NCI-H510A treated with DMSO at 0.1 percent for 48 hours (cell line): ENCODE measurements at regions not wholly inside any gene's neighbourhood (a gene's known extent, or its start where the extent isn't known, plus 50 kb on each side); places are given as distances from the start of the nearest gene placed in this dataset.

Source experiments
- DNase-seq: peaks from one replicate; lab custom pipeline; 2025; lab: John Stamatoyannopoulos, UW

DNA sequence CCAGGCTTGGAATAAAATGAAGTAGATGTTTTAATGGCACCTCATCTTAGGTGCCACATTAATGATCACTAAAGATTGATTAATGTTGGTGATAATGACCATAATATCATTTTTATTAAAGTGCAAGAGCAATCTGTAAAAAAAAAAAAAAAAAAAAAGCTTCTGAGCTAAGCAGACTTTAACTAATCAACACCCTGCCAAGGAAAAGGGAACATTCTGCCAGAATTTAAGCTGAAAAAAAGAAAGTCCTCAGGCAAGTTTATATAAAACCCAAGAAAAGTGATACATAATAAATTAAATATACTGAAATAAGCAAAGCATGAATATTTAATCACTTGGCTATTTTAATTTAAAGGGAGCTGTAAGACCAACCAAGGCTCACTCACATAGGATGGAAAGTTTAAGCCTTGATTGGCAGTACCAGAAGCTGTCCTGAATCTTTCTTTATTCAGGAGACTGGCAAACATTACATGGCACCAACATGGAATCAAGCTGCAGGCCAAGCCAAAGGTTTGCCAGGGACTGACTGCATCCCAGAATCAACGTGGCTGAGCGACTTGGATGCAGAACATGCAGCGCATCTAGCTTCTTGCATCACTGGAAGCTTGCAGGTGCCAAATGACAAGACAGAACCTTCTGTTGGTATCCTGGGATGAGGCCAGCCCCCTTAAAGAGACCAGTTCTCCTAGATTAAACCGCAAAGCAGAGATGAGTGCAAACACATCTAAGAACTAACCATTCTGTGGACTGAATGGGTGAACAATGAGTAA lies 413.6 kb downstream of the ENC1 start:
- no peak for DNase-seq

DNA sequence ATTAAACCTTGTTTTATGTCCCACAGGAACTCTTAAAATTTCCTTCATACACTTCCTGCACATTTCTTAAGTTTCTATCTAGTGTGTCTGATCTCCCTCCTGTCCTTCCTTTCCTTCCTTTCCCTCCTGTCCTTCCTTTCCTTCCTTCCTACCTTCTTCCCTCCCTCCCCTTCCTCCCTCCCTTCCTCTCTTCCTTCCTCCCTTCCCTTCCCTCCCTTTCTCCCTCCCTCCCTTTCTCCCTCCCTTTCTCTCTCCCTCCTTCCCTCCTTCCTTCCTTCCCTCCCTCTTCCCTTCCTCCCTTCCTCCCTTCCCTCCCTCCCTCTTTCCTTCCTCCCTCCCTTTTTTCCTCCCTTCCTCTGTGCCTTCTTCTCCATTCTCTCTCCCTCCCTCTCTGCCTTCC lies 414.9 kb downstream of the ENC1 start:
- no peak for DNase-seq

DNA sequence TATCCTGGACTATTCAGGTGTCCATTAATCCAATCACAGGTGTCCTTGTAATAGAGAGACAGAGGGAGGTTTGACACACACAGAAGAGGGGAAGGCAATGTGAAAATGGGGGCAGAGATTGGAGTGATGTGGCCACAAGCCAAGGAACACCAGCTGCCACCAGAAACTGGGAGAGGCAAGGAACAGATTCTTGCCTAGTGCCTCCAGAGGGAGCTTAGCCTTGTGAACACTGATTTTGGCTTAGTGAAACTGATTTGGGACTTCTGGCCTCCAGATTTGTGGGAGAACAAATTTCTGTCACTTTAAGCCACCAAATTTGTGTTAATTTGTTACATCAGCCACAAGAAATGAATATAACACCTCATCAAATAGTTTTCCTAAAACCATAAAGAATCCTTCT lies 416.2 kb downstream of the ENC1 start:
- DNase-seq: no peak

DNA sequence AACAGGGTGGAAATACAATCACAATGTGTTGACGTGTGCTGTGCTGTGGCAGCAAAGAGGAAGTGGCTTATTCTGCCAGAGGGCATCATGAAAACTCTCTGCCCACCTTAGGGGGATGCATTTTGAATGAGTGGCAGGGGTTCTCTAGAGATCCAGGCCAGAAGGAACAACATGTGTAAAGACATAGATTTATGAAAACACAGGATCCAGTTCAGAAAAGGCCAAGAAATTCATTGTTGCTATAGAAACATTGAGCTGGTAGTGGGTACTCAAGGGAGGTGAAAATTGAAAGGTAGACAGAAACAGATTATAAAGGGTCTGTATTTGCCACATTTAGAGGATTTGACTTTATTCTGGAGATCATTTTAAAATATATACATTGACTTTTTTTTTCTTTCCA lies 417.7 kb downstream of the ENC1 start:
- DNase-seq: no peak

DNA sequence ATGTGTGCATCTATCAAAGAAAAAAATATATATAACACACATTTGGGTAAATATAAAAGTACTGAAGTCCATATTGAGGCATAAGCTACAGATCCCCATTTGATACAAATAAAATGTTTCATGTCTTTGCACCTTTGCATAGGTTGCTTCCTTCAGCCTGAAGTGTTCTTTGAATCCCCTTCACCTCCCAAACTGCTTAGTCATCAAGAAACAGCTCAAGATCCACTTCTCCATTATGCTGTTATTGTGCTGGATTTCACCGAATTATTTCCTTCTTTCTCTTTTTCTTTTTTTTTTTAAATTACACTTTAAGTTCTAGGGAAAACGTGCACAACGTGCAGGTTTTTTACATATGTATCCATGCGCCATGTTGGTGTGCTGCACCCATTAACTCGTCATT lies 419.1 kb downstream of the ENC1 start:
- no peak for DNase-seq

DNA sequence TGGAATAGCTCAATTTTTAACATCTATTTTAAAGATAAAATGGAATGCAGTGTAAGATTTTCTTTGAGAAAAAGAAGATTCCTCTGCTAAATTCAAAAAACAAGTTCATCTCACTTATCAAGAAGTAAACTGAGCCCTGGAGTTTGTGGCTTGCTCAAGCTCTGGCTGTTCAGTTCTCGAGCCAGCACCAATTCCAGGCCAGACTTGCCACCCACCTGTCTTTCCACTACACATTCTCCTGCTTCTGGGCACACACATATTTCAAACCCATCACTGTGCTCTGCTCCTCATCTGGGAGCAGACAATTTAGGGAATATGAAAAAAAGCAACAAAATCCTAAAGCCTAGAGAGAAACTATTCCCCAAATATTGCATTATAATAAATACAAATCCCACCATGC lies 424.5 kb downstream of the ENC1 start:
- no peak for DNase-seq

DNA sequence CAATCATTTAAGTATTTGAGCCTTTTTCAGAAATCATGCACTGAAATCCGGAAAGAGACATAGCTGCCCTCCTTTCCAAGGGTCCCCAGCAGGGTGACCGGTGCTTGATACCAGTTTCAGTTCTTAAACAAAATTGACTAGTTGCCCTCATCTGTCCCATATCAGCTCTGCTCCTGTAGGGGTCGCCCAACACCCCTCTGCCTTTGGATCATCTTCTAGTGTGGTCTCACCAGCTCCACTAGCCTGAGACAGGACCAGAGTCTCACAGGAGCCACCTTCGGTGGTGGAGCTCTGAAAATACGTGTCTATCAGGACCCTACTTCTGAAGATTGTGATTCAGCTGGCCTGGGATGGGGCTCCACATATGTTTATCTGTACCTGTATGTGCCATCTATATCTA lies 428.2 kb downstream of the ENC1 start:
- no peak for DNase-seq

DNA sequence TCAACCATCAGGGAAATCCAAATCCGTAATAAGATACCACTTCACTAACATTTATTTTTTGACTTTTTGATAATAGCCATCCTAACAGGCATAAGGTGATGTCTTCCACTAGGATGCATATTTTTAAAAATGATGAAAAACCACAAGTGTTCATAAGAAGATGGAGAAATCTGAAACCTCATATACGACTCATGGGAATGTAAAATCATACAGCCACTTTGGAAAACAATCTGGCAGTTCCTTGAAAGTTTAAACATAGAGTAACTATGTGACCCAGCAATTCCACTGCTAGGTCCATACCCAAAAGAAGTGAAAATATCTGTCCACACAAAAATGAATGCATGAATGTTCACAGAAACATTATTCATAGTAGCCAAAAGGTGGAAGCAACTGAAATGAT lies 431.0 kb downstream of the ENC1 start:
- no peak for DNase-seq

DNA sequence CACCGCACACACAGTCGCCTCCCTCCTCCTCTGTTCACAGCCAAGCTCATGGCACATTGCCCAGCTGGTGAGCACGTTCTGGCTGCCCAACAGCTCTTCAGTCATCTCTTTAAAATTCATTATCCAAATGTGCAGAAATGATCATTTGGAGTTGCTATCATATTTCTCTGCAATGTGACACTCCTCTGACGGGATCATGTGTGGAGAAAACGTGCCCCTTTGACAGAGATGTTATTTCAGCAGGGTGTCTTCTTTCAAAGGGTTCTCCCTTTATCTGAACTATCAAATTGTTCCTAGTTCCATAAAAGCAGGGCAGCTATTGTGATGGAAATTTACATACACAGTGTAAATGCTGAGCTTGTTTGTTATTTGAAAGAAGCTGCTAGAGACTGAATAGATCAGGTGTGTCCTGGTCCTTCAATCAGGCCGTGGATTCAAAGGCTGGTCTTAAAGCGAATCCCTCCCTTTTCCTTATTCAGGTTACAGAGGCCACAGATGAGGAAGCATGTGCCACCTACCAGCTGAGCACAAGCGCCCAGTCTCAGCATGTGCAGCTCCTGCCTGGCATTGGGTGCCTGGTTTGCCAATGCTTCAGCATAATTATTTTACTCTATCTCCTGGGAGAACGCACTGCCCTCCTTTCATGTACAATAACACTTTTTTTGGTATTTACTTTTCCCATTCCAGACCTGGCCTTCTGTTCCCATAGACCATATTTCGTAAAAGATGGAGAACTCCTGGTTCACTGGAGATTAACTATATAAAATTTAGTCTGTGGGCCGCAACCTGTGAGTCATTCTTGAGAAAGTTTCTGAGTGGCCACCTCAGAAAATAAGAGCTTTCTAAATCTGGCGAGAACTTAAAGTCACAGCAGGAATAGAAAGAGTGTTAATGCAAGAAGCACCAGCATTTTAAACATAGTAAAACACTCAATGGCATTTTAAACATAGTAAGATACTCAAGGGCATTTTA lies 433.7 kb downstream of the ENC1 start:
- peak; percentile 85 for DNase-seq

DNA sequence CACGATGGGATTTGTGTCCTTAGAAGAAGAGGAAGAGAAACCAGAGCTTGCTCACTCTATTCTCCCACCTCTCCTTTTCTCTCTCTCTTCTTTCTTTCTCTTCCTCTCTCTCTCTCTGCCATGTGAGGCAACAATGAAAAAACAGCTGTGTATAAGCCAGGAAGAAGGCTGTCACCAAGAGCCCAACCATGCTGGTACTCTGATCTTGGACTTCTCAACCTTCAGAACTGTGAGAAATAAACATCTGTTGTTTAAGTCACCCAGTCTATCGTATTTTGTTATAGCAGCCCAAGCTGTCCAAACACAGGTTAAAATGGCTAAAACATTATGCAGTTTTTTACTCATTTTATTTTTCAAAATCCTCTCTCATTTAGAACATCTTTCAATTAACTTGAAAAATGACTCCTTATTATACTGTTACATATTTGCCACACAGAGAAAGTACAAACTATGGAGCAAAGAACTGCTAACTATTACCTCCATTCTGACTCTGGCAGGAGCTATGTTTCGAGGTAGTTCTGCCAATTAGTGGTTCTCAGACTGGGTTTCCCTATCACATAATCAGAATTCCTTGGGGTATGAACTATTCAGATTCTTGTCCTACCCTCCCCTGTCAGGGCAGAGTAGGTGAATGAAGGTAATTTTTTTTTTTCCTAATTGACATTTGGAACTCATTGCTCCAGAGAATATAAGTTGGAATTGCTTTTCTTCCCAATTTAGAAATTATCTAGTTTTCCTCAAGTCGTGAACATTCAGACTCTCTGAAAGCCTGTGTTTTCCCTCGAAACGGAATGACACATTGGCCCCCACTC lies 434.6 kb downstream of the ENC1 start:
- no peak for DNase-seq

DNA sequence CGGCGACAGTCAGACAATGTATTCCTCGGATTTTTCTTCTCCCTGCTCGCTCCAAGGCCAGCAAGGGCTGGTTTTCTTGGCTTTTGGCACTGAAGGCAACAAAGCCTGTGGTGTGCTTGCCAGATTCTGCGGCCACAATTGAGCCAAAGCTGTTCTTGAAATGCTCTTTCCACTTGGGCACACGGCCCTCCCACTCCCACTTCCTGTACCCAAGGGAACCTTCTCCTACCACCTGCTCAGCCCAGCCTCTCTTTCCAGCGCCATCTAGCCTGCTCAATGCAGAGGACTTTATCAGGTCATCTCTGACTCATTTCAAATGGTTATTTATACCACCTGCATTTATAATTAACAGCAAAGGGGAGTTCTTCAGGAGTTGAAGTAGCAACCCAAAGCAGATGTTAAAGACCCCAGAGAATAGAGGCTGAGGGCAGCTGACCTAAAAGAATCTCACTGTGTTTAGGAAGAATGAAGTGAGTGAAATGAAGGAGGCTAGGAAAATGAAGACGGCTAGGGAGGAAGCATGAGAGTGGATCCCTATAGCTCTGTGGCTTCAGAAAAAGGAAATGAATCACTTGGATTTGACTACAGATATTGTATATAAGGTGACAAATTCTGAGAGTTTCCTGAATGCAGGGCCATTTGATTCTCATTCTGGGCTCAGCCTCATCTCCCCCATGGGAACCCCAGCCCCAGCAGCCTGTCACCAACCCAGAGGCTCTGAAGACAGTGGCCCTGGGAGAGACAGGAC lies 439.0 kb downstream of the ENC1 start:
- DNase-seq: peak; percentile 9

DNA sequence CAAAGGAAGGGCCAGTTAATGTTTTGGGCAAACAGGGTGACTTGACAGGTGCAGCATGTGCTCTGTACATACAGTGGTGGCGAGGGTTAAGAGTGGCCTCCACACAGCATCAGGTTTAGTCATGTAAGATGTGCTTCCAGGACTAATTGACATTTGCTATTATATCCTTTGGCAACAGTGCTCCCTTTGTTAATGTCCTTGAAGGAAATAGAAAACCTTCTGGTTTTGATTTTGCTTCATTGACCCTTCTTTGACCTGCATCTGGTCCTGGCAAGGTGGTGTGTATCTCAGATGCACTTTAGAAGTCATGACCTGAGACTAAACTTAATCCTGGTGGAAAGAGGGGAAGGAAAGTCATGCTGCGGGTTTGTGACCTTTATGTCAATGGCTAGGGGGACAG lies 440.0 kb downstream of the ENC1 start:
- no peak for DNase-seq

DNA sequence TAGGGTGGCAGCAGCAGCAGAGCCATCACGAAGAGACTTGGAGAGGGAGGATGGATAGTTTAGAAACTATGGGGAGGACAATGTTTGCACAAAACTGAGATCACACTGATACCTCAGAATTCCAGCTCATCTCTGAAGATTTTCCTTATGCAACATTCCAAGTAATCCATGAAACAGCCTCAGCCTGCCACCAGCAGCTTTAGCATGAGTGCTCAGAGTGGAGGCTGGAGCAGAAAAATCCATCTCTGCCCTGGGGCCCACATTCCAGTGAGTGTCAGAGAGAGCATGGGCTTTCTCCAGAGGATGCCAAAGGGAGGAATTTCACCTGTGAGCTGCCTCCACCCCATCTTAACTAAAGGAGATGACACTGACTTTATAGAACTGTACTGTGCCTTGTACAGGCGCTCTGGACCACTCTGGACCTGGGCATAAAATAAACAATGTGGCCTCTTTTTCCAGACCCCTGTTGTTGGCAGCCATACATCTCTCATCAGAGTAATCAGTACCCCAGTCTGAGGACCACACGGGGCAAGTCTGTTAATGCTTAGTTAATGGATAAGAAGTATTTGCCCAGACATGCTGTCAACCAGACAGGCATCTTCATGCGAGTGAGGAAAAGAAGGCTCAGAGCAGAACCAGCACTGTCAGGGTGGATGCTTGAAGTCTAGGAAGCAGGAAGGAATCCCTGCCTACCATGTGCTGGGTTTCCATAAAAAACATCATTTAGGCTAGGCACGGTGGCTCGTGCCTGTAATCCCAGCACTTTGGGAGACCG lies 440.9 kb downstream of the ENC1 start:
- no peak for DNase-seq

DNA sequence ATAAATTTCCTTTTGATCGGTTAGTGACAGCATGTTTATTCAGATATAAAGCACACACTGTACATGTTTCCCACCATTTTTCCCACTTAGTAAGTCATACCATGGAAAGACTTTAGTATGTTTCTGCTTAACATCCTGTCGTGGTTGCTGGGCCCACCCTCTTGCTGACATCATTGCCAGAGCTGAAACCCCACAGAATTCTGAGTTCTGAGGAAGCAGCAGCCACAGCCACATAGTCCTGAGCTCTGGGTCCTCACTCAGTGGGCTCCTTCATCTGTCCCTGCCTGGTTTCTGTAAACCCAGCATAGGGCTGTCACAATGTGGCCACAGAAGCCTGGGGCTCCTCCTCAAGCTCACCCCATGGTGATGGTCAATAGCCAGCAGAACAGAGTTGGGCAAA lies 441.5 kb downstream of the ENC1 start:
- DNase-seq: no peak

DNA sequence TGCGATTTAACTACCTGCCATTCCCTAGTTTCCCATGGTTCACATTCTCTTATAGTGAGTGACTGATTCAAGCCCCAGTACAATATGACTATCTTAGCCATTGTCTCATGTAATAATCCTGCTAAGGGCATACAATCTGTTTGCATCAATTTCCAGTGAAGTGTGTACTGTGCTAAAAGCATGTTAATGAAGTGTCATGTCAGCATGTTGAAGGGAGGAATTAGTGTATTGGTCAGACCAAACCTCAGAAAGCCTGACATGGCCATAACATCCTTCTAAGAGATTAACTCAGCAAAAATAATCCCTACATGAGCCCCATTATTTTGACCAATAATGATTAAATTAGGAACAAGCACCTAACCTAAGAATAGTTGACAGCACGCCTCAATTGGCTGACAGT lies 442.4 kb downstream of the ENC1 start:
- no peak for DNase-seq

DNA sequence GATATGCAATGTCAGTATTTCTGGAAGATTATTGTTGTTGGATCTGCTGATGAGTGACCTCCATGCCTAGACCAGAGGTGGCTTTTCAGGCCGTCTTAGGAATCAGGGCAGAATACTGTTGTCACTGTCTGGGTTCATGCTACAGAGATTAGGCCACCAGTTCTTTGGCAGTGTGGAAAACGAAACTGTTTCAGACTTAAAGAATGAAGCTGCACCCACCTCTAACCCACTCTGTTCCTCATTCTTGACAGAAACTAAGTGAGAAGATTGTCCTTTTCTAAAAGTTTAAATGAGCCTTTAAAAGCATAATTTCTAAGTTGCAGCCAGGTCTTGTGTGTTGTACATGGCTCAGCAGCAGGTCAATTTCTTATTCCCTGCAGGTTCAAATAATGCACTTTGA lies 444.3 kb downstream of the ENC1 start:
- DNase-seq: no peak

DNA sequence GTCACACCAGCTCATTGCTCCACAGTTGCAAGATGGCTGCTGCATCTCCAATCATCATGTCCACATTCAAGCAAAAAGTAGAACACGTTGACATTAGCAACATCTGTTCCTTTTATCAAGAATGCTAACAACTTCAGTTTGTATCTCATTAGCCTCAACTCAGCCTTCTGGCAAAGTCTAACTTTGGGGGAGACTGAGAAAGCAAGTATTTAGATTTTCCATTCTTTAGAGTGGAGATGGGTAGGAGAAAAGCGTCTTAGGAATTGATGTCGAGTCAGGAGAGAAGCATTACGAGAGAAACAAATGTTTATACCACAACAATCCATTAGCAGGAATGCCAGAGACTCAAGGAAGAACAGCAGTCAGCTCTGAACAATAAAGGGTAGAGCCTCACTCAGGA lies 446.3 kb downstream of the ENC1 start:
- DNase-seq: no peak

DNA sequence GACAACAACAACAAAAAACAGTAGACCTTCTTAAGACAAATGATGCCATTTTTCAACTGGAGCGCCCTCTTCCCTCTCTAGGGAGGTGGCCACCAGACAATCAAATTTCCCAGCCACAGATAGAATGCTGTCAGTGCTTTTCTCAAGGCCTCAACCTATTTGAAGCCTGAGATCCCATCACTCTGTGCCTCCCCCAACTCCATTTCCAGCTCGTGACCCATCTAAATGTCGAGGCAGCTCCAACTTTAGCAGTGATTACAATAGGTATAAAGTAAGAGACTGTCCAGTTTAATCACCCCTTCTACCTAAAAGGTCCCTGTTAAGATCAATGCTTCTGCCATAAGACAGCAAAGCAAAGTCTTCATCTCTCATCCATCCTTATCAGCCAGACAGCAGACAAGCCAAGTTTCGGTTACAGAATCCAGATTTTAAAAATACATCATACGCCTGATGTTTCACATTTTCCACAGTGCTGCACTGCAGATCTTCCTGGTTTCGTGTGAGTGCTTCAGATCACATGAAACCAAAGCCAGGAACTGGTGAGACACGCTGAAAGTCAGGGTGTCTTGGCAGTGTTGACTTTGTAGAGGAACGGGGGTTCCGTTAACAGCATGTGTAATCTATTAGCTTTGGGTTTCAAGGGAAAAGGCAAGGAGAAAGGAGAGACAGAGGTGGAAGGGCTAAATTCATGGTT lies 447.8 kb downstream of the ENC1 start:
- no peak for DNase-seq

DNA sequence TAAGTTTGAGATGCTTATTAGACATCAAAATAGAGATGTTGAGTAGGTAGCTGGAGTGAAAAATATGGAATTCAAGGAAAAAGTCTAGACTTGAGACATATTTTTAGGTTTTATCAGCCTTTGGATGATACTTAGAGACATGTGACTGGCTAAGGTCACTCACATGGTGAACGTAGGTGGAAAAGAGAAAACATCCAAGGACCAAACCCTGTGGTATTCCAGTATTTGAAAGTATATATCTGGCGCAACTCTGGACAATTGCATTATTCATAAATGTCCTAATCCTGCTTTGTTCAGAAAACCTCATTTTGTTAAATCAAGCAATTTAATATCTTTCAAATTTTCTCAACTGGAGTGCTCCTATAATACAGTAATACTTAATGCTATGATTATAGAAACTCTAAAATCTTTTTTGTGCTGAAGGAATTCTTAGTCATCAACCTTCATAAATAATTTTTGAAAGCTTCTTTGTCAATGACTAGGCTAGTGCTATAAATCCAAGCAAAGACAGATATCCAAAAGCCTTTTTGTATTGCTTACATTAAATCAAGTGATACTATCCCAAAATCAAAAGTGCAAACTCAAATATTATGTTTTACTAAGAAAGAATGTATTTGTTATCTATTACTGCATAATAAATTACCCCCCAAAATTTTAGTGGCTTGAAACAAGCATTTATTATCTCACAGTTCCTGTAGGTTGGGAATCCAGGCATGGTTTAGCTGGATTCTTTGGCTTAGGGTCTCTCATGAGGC lies 452.0 kb downstream of the ENC1 start:
- no peak for DNase-seq

DNA sequence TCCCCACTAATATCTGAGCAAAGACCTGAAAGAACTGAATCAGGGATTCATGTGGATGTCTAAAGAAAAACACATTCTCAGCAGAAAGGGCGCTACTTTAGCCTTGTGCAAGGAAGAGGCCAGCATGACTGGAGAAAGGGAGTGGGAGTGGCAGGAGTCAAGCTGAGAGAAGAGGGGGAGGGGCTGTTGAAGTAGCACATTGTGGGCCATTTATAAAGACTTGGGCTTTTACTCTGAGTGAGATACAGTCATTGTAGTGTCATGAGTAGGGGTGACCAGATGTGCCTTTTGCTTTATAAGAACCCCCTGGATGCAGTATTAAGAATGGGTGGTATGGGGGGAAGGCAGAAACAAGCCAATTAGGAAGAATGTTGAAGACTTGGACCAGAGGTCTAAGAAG lies 452.8 kb downstream of the ENC1 start:
- DNase-seq: no peak
